GM12878 (cell line): ENCODE measurements at regions not wholly inside any gene's neighbourhood (a gene's known extent, or its start where the extent isn't known, plus 50 kb on each side); places are given as distances from the start of the nearest gene placed in this dataset.
"Not testable (repeated sequence)": the region's sequence is repeated elsewhere in the genome, so short reads cannot be mapped to it uniquely, and the experiment has no call there.

Experiments used
- ATAC-seq: fragments of 200-7000 bp; cut with Tn5 transposase; 3 replicates; pipeline ENCODE4 v1.9.1; 2020; ENCODE audit warnings: mild to moderate bottlenecking, moderate library complexity
- BruUV-seq: library from RNA; stranded (reverse); fragments of 400-500 nt; replicated peaks from 2 replicates; lab custom pipeline; 2021; lab: Mats Ljungman, UMichigan
- CTCF ChIA-PET: fragments of 300-600 bp; sonication (Branson Sonifier 250); formaldehyde crosslinking; extraction: SDS; loops from one replicate; lab custom pipeline; 2021; ENCODE audit warnings: inconsistent platforms; lab: Yijun Ruan, JAX
- POLR2A ChIA-PET: fragments of 350-600 bp; formaldehyde crosslinking; extraction: SDS; loops from one replicate; lab custom pipeline; 2021; ENCODE audit warnings: inconsistent platforms; lab: Charles Lee
- RAD21 ChIA-PET: fragments of 300-600 bp; sonication (Branson Sonifier 250); formaldehyde crosslinking; loops from one replicate; lab custom pipeline; 2023; ENCODE audit warnings: antibody characterized with exemption; ENCODE audit not compliant: unreplicated experiment; lab: Charles Lee
- SMC1A ChIA-PET: fragments of 300-600 bp; sonication (Branson Sonifier 250); formaldehyde crosslinking; loops from one replicate; lab custom pipeline; 2023; ENCODE audit not compliant: unreplicated experiment, uncharacterized antibody; lab: Charles Lee
- DNase-seq: peaks from one replicate; pipeline ENCODE4 v3.0.0-alpha.2; 2011; ENCODE audit warnings: low read depth, low spot score
- FAIRE-seq: peaks from 3 replicates; lab custom pipeline; 2011; peaks lifted over from hg19 to GRCh38; lab: Jason Lieb, UNC
- H2AFZ ChIP-seq: 2 replicates; pipeline ENCODE4 v1.6.0; 2011; ENCODE audit warnings: low read depth, low read length, control low read depth; ENCODE audit not compliant: control insufficient read depth
- H3K27ac ChIP-seq: 2 replicates; pipeline ENCODE4 v1.5.1; 2011; ENCODE audit warnings: control low read depth; ENCODE audit not compliant: control insufficient read depth, insufficient read depth
- H3K27me3 ChIP-seq, 2 experiments: replicated peaks in 1 of 2; 2 replicates each; pipeline versions ENCODE4 v1.6.0 to v1.6.1; 2011; ENCODE audit warnings: low read length in 1 of 2; ENCODE audit not compliant: control insufficient read depth in 2 of 2, insufficient read depth in 2 of 2
- H3K36me3 ChIP-seq, 2 experiments: 2 replicates each; pipeline ENCODE4 v1.5.1; 2011; ENCODE audit warnings: low read length in 1 of 2; ENCODE audit not compliant: control insufficient read depth in 2 of 2, insufficient read depth in 2 of 2
- H3K4me1 ChIP-seq: 2 replicates; pipeline ENCODE4 v1.6.1; 2011; ENCODE audit warnings: mild to moderate bottlenecking, low read length, moderate library complexity, mixed read lengths; ENCODE audit not compliant: control insufficient read depth, insufficient read depth
- H3K4me2 ChIP-seq: 2 replicates; pipeline ENCODE4 v1.6.0; 2011; ENCODE audit warnings: control low read depth; ENCODE audit not compliant: control insufficient read depth, insufficient read depth
- H3K4me3 ChIP-seq: fragments of 200-600 bp; sonication (generic); 2 replicates; pipeline ENCODE4 v1.5.1; 2016
- H3K79me2 ChIP-seq: 2 replicates; pipeline ENCODE4 v1.6.0; 2011; ENCODE audit warnings: low read length; ENCODE audit not compliant: control insufficient read depth, insufficient read depth
- H3K9ac ChIP-seq: 2 replicates; pipeline ENCODE4 v1.8.0; 2011; ENCODE audit warnings: low read length, control low read depth, mixed read lengths; ENCODE audit not compliant: control insufficient read depth, insufficient read depth
- H3K9me3 ChIP-seq: replicated peaks from 3 replicates; pipeline ENCODE4 v1.5.1; 2011; ENCODE audit warnings: mild to moderate bottlenecking, low read length; ENCODE audit not compliant: control insufficient read depth, insufficient read depth
- H4K20me1 ChIP-seq: 2 replicates; pipeline ENCODE4 v1.6.0; 2011; ENCODE audit not compliant: control insufficient read depth, insufficient read depth
- WGBS: methylation state at CpG from one replicate; pipeline ENCODE4 v1.1.6; 2016; ENCODE audit warnings: low lambda C conversion rate; ENCODE audit not compliant: insufficient replicate concordance, insufficient coverage; ENCODE audit errors: missing lambda C conversion rate; 5-methylcytosine and 5-hydroxymethylcytosine counted together
- in situ Hi-C: fragments of 300-500 bp; cut with MboI; formaldehyde crosslinking; loops from 9 replicates; pipeline ENCODE4 v1.14.3; 2018; ENCODE audit warnings: mixed read lengths
- intact Hi-C: fragments of 100-400 bp; cut with micrococcal nuclease; formaldehyde crosslinking; loops from one replicate; pipeline ENCODE4 v1.14.2; 2022; ENCODE audit not compliant: unreplicated experiment

DNA sequence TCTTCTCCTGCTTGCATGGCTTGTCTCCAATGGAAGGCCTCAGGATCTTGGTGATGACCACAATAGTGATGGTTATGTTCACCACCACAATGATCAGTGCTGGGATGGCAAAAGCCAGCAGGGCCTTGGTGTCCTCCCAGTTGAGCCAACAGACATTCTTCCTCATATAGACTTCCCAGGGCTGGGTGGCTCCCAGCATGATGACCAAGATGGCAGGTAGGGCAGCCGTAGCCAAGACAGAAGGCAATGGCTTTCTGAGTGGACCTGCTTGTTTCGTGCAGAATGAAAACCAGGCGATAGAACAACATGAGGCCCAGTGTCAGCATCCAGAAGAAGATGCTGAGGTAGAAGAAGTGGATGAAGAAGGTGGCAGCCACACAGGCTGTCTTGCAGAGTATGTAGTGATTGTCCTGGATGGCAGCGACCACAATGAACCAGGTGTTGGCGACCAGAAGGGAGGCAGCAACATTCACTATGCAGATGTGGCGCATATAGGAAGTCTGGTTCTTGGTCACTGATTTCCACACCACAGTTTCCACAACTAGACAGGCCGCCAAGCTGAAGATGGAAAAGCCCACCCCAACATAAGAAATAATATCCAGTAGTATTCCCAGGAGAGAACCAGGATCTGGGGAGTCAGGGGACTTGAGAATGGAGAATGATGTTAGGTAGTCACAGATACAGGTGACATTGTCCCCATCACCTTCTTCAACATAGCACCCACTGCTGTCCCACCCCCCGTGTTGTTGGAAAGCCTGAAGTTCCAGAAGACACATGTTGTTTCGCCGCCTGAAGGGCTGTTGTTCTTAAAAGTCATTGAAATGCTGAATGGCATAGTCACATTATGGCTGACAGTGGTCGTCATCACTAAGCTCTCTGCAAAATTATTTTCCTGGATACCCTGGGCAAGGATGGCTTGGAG, 1671.4 kb downstream of the SPATA31A7 start:
- DNase-seq, ATAC-seq, H3K4me3 ChIP-seq, SMC1A ChIA-PET, H3K36me3 ChIP-seq, H3K9ac ChIP-seq, H3K79me2 ChIP-seq, H3K4me2 ChIP-seq, RAD21 ChIA-PET, CTCF ChIA-PET, POLR2A ChIA-PET, FAIRE-seq, H2AFZ ChIP-seq, intact Hi-C loops, H4K20me1 ChIP-seq, BruUV-seq, H3K27me3 ChIP-seq, in situ Hi-C loops, H3K9me3 ChIP-seq, H3K27ac ChIP-seq, H3K4me1 ChIP-seq: not testable (repeated sequence)
- 54% methylated on average over 11 of the region's 11 CpGs for WGBS

DNA sequence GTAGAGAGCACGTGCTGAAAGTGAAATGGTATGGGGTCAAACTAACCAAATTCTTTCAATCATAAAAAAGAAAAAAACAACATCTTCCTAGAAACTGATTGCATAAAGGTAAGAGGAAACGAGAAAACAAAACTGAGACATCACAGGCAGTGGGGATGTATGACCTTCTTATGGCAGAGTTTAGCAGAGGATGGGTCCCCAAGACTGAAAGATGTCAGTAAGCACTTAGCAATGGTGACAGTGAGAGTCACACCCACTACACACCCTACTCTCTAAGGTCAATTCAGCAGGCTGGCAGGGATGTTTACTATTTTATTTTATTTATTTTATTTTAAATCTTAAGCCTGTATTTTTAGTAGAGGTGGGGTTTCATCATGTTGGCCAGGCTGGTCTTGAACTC, 1672.3 kb downstream of the SPATA31A7 start:
- FAIRE-seq, H3K27me3 ChIP-seq, BruUV-seq, intact Hi-C loops, DNase-seq, POLR2A ChIA-PET, H3K4me3 ChIP-seq, H4K20me1 ChIP-seq, H3K4me2 ChIP-seq, H3K9me3 ChIP-seq, H3K4me1 ChIP-seq, CTCF ChIA-PET, H2AFZ ChIP-seq, H3K79me2 ChIP-seq, RAD21 ChIA-PET, H3K27ac ChIP-seq, SMC1A ChIA-PET, H3K36me3 ChIP-seq, in situ Hi-C loops, H3K9ac ChIP-seq: not testable (repeated sequence)
- peak; percentile 62 for ATAC-seq
- WGBS: 31% methylated on average over 2 of the region's 2 CpGs

DNA sequence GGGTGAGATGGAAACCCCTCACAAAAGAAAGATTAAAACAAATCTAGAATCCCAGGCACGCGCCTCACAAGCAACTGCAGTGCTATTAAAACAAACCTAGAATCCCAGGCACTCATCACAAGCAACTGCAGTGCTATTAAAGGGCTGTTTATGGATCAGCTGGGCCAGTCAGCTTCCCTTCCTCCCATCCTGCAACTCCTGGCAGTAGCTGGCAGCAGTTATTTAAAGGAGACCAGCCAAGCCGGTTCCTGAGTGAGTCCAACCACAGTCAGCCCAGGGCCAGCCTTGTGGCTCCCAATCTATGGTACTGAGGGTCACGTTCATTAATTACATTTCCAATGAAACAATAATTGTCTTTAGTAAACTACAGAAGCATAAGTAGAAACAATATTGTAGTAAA, 1673.5 kb downstream of the SPATA31A7 start:
- H3K4me3 ChIP-seq, FAIRE-seq, H2AFZ ChIP-seq, H3K27ac ChIP-seq, H3K4me1 ChIP-seq, RAD21 ChIA-PET, H3K9me3 ChIP-seq, DNase-seq, BruUV-seq, H3K27me3 ChIP-seq, H4K20me1 ChIP-seq, CTCF ChIA-PET, in situ Hi-C loops, H3K9ac ChIP-seq, H3K4me2 ChIP-seq, H3K79me2 ChIP-seq, SMC1A ChIA-PET, POLR2A ChIA-PET, ATAC-seq, H3K36me3 ChIP-seq, intact Hi-C loops: not testable (repeated sequence)
- WGBS: 62% methylated on average over 4 of the region's 4 CpGs

DNA sequence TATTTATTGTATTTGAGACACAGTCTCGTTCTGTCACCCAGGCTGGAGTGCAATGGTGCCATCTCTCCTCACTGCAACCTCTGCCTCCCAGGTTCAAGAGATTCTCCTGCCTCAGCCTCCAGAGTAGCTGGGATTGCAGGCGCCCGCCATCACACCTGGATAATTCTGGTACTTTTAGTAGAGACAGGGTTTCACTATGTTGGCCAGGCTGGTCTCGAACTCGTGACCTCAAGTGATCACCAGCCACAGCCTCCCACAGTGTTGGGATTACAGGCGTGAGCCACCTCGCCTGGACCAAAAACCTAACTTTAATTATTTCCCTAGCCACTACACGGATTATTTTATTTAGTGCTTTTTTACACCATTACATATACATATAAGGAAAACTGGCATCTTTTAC, 1674.0 kb downstream of the SPATA31A7 start:
- BruUV-seq, CTCF ChIA-PET, H3K79me2 ChIP-seq, H2AFZ ChIP-seq, H3K4me3 ChIP-seq, H3K4me1 ChIP-seq, POLR2A ChIA-PET, H3K27me3 ChIP-seq, H3K27ac ChIP-seq, H4K20me1 ChIP-seq, DNase-seq, FAIRE-seq, intact Hi-C loops, SMC1A ChIA-PET, H3K9me3 ChIP-seq, in situ Hi-C loops, H3K36me3 ChIP-seq, H3K4me2 ChIP-seq, RAD21 ChIA-PET, ATAC-seq, H3K9ac ChIP-seq: not testable (repeated sequence)
- 63% methylated on average over 8 of the region's 8 CpGs for WGBS
